ENCODE measurements at regions not wholly inside any gene's neighbourhood (a gene's known extent, or its start where the extent isn't known, plus 50 kb on each side); places are given as distances from the start of the nearest gene placed in this dataset.

DNA sequence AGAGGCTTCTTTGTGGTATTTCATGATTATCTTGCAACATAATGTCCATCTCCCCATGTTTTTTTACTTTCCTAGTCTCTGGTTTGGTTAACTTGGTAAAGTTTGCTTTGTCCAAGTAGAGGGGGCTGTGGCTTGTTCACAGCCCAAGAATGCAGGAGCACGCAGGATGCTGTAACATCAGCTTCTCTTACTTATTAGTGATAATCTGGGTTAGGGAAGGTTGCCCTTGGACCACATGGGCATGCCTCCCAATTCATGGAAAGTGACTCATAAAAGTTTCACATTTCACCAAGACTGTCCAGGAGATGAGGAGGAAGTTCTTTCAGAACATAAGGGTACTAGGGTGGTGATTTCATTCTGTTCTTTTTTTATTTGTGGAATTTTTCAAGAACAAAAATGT is 146.0 kb upstream of the USP9Y start:
- no CpG with 5 or more reads among the region's 1 CpG for WGBS (ENCODE audit: insufficient coverage)
- peaks cover 0 to 32% of the 10 kb centered on the region in 2 donors for H3K4me1 Mint-ChIP-seq

DNA sequence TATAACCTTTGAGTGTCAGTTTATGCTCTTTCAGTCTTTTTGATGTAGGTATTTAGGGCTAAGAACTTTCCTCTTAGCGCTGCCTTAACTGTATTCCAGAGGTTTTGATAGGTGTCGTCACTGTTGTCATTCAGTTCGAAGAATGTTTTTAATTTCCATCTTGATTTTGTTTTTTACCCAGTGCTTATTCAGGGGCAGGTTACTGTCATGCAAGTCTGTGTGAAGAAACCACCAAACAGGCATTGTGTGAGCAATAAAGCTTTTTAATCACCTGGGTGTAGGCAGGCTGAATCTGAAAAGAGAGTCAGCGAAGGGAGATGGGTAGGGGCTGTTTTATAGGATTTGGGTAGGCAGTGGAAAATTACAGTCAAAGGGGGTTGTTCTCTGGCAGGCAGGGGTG is 142.0 kb upstream of the USP9Y start:
- Mint-ChIP-seq H3K4me1 (peaks cover 0 to 8% of the 10 kb centered on the region in 2 donors), H3K27me3 (ENCODE audit: low read depth in 2 of 2) (peaks cover 0 to 3% of the 10 kb centered on the region in 2 donors), H3K36me3 (no peaks in the 10 kb centered on the region), H3K27ac (no peak overlapping the region), H3K9me3 (peaks cover 0 to 27% of the 10 kb centered on the region in 2 donors), H3K4me3 (no peak overlapping the region)
- ATAC-seq (no peak), DNase-seq (no peak)
- TF ChIP-seq, protein P1, sequence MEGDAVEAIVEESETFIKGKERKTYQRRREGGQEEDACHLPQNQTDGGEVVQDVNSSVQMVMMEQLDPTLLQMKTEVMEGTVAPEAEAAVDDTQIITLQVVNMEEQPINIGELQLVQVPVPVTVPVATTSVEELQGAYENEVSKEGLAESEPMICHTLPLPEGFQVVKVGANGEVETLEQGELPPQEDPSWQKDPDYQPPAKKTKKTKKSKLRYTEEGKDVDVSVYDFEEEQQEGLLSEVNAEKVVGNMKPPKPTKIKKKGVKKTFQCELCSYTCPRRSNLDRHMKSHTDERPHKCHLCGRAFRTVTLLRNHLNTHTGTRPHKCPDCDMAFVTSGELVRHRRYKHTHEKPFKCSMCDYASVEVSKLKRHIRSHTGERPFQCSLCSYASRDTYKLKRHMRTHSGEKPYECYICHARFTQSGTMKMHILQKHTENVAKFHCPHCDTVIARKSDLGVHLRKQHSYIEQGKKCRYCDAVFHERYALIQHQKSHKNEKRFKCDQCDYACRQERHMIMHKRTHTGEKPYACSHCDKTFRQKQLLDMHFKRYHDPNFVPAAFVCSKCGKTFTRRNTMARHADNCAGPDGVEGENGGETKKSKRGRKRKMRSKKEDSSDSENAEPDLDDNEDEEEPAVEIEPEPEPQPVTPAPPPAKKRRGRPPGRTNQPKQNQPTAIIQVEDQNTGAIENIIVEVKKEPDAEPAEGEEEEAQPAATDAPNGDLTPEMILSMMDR (IDR thresholded peaks at IDR 0.05) = no peak
- no peak overlapping the region for H3K27ac ChIP-seq (ENCODE audit: low read length)
- H3K27me3 ChIP-seq (ENCODE audit: control insufficient read depth, insufficient read depth, low read length) = no peaks in the 10 kb centered on the region
- no peaks in the 10 kb centered on the region for H3K4me1 ChIP-seq (ENCODE audit: control insufficient read depth, insufficient read depth, low read length)
- H3K9me3 ChIP-seq (ENCODE audit: control insufficient read depth, insufficient read depth, low read length) = peaks cover 11% of the 10 kb centered on the region
- no peaks in the 10 kb centered on the region for H3K36me3 ChIP-seq (ENCODE audit: control insufficient read depth, insufficient read depth, low read length)
- intact Hi-C loops (cut with micrococcal nuclease) = no loop called here
- no peak overlapping the region for H3K4me3 ChIP-seq (ENCODE audit: low read length)
- 96% methylated on average over 4 of the region's 4 CpGs for WGBS (ENCODE audit: insufficient coverage)

More for the DNA sequence above, 146.0 kb upstream of the USP9Y start:
- ATAC-seq (no peak), DNase-seq (no peak)
- Mint-ChIP-seq H3K27ac (no peak overlapping the region), H3K4me3 (no peak overlapping the region), H3K27me3 (ENCODE audit: low read depth in 2 of 2) (no peaks in the 10 kb centered on the region), H3K9me3 (peaks cover 0 to 6% of the 10 kb centered on the region in 2 donors), H3K36me3 (no peaks in the 10 kb centered on the region)
- intact Hi-C loops (cut with micrococcal nuclease) = no loop called here
- Histone ChIP-seq H3K4me3 (ENCODE audit: low read length) (no peak overlapping the region), H3K36me3 (ENCODE audit: control insufficient read depth, insufficient read depth, low read length) (no peaks in the 10 kb centered on the region), H3K9me3 (ENCODE audit: control insufficient read depth, insufficient read depth, low read length) (no peaks in the 10 kb centered on the region), H3K4me1 (ENCODE audit: control insufficient read depth, insufficient read depth, low read length) (peaks cover 20% of the 10 kb centered on the region), H3K27me3 (ENCODE audit: control insufficient read depth, insufficient read depth, low read length) (no peaks in the 10 kb centered on the region), H3K27ac (ENCODE audit: low read length) (no peak overlapping the region)
- TF ChIP-seq, protein P1 (IDR thresholded peaks at IDR 0.05) = no peak

DNA sequence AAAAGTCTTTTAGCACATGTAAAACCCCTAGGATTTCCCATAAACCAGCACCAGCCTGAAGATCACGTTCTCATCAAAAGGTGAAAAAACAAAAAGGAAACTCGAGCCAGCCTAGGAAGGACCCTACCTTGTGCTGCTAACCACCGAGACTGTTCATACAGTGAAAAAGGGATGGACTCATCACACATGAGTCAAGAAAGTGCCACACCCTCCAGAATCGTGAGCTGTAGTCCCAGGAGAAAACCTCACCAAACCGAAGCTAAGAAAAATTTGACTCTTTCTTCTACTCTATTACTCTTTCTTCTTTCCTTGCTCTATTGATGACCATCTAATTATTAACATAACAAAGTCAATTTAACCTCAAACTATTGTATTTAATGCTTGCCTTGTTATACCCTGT is 124.8 kb upstream of the USP9Y start:
- TF ChIP-seq, protein P1 (IDR thresholded peaks at IDR 0.05) = no peak
- no peaks in the 10 kb centered on the region for H3K9me3 Mint-ChIP-seq
- H3K36me3 Mint-ChIP-seq = no peaks in the 10 kb centered on the region
- Histone ChIP-seq H3K27me3 (ENCODE audit: control insufficient read depth, insufficient read depth, low read length) (no peaks in the 10 kb centered on the region), H3K9me3 (ENCODE audit: control insufficient read depth, insufficient read depth, low read length) (no peaks in the 10 kb centered on the region), H3K4me3 (ENCODE audit: low read length) (no peak overlapping the region), H3K4me1 (ENCODE audit: control insufficient read depth, insufficient read depth, low read length) (no peaks in the 10 kb centered on the region), H3K27ac (ENCODE audit: low read length) (no peak overlapping the region), H3K36me3 (ENCODE audit: control insufficient read depth, insufficient read depth, low read length) (no peaks in the 10 kb centered on the region)
- H3K4me1 Mint-ChIP-seq = no peaks in the 10 kb centered on the region
- peaks cover 0 to 4% of the 10 kb centered on the region in 2 donors for H3K27me3 Mint-ChIP-seq (ENCODE audit: low read depth in 2 of 2)
- DNase-seq (no peak), ATAC-seq (no peak)
- no peak overlapping the region for H3K27ac Mint-ChIP-seq
- WGBS (ENCODE audit: insufficient coverage) = 53% methylated on average over 5 of the region's 5 CpGs
- no peak overlapping the region for H3K4me3 Mint-ChIP-seq
- intact Hi-C loops (cut with micrococcal nuclease) = no loop called here

DNA sequence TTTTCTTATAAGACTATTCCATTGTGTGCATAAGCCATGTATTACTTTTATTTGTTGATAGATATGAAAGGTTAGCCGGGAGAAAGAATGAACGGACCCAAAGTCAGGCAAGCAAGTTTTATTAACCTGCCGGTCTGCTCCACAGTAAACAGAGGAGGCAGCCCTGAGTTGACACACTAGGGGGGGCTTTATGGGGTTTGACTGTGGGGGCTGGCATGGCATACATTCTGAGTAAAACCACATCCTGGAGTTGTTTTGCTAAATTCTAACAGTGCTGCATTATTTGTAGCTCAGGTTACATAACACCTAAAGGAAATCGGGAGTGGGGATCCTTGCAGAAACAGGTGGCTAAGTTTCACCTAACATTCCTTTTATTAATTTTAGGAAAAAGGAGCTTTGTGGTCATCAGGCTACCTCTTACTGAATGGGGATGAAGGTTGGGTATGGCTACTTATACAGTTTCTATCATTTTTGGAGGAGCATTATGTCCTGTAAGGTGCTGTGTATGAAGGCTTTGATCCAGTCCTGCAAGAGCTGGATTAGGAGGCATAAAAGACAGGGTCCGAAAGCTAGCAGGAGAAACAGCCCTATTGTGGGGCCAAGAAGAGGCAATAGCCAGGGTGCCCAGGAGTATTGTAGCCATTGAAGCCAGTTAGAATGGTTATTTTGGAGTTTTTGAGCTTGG is 107.4 kb upstream of the USP9Y start:
- peaks cover 0 to 55% of the 10 kb centered on the region in 2 donors for H3K4me1 Mint-ChIP-seq
- no peaks in the 10 kb centered on the region for H3K36me3 ChIP-seq (ENCODE audit: control insufficient read depth, insufficient read depth, low read length)
- H3K4me3 Mint-ChIP-seq = no peak overlapping the region
- 20% methylated on average over 4 of the region's 5 CpGs for WGBS (ENCODE audit: insufficient coverage)
- peak overlapping the region in 1 of 2 donors; percentile 75 for H3K27ac Mint-ChIP-seq
- H3K27me3 Mint-ChIP-seq (ENCODE audit: low read depth in 2 of 2) = no peaks in the 10 kb centered on the region
- intact Hi-C loops (cut with micrococcal nuclease) = no loop called here
- DNase-seq (peak in 1 of 2 donors; percentile 65), ATAC-seq (peak in 2 of 3 donors; percentile 70 to 74)
- peak overlapping the region; percentile 38 for H3K27ac ChIP-seq (ENCODE audit: low read length)
- H3K36me3 Mint-ChIP-seq = no peaks in the 10 kb centered on the region
- peaks cover 0 to 7% of the 10 kb centered on the region in 2 donors for H3K9me3 Mint-ChIP-seq
- no peaks in the 10 kb centered on the region for H3K27me3 ChIP-seq (ENCODE audit: control insufficient read depth, insufficient read depth, low read length)
- no peaks in the 10 kb centered on the region for H3K9me3 ChIP-seq (ENCODE audit: control insufficient read depth, insufficient read depth, low read length)
- TF ChIP-seq, protein P1 (IDR thresholded peaks at IDR 0.05) = no peak
- H3K4me3 ChIP-seq (ENCODE audit: low read length) = no peak overlapping the region
- H3K4me1 ChIP-seq (ENCODE audit: control insufficient read depth, insufficient read depth, low read length) = peaks cover 17% of the 10 kb centered on the region

Data from natural killer cell (primary cell).